GM04503 (cell line): ENCODE measurements at regions not wholly inside any gene's neighbourhood (a gene's known extent, or its start where the extent isn't known, plus 50 kb on each side); places are given as distances from the start of the nearest gene placed in this dataset.
"Not testable (repeated sequence)": the region's sequence is repeated elsewhere in the genome, so short reads cannot be mapped to it uniquely, and the experiment has no call there.

Source experiments
- DNase-seq: peaks from one replicate; pipeline ENCODE4 v3.0.0-alpha.2; 2012; ENCODE audit warnings: low read depth

GRCh38 chr3:70488131-70488530, 175.7 kb upstream of the MDFIC2 start:
- peak; percentile 10 for DNase-seq

DNA sequence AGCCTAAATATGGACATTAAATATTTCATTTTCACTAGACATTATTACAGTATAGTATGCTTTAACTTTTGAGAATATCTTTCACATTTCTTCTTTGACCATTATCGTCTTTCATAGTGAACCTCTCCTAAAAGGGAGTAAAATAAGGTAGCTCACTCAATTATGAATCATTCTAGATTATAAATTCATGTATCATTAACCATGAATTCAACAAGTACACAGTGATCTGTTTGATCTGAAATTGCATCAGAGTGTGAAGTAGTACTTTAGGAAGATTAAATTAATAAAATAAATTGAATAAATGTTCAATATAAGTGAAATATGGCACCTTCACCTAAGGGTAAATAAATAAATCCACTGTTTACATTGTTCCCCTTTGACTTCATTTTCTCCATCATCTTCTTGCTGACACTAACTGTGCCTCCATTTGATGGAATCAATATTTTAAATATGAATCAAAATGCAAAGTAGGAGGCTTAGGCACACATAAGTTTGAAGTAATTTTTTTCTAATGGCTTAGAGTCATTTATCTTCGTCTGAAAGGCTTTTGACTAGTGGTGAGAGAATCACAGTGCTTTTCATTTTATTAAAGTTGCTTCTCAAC, 174.1 kb upstream of the MDFIC2 start:
- DNase-seq = no peak

- DNase-seq = no peak
Observed at GRCh38 chr3:70476174-70476573, 163.7 kb upstream of the MDFIC2 start.

DNA sequence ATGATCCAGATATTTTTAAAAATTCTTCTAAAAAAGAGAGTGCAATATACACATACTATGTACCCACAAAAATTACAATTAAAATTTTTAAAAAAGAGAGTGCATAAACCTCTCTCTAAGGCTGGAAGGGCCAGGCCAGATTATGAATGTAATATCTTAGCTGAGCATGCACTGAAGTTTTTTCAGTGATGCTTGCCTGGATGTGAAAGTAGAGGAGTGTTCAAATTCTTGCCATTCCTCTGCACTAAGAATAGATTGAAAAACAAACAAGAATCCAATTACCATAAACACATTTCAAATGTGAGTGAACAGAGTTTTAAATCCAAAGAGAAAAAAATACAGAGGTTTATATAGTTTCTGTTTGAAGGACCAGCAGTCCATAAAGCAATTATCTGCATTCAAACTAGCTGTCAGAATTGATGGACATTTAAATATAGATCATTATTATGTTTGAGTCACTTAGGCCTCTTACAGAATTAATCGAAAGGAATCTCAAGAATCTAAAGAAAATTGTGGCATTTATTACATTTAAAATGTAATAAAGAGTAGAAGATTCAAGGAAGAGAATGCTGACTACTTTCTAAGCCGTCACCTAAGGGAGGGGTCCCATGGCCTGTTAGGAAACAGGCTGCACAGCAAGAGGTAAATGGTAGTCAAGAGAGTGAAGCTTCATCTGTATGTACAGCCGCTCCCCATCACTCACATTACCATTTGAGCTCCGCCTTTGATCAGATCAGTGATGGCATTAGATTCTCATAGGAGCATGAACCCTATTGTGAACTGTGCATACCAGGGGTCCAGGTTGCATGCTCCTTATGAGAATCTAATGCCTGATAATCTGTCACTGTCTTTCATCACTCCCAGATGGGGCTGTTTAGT, 159.3 kb upstream of the MDFIC2 start:
- DNase-seq = peak; percentile 2

GRCh38 chr3:70466096-70466495, 153.7 kb upstream of the MDFIC2 start:
- DNase-seq = no peak

DNA sequence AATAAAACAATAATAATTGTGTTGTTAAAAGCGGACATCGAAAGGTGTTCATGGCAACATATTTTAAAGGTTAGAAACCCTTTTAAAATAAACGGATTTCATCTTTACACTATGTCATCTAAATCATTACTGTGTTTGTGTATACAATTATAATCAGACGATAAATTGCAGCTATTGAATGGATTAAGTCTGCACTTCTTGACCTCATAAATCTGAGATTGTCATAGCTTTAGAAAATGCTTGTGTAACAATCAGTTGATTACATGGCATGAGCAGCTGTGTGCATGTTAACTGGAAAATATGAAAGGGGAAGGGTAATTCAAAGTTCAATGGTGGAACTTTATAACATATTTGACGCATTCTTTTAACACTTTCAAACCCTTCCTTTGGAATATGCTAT, 152.4 kb upstream of the MDFIC2 start:
- no peak for DNase-seq

DNA sequence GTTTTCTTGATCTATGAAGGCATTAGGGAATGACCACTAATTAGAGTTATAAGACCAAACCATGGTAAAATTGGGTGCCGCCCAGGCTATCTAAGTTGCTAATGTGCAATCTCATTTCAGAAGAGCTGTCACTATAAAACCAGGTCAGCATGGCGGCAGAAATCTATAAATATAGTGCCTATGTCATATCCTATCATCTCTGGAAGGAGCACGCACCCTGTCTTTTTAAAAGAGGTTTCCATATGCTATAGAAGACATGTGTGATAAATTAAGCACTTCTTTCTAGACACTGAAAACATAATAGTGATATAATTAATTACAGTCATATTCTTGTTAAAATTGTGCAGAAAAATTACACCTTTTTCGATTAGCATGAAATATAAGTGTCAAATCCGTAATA, 152.0 kb upstream of the MDFIC2 start:
- DNase-seq = no peak

DNA sequence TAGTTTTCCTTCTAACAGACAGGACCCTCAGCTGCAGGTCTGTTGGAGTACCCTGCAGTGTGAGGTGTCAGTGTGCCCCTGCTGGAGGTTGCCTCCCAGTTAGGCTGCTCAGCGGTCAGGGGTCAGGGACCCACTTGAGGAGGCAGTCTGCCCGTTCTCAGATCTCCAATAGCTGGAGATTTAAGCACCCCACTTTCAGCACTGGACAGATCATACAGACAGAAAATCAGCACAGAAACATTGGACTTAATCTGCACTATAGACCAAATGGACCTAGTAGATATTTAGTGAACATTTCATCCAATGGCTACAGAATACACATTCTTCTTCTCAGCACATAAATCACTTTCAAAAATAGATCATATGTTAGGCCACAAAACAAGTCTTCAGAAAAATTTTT, 137.8 kb upstream of the MDFIC2 start:
- not testable (repeated sequence) for DNase-seq

- DNase-seq = not testable (repeated sequence)
Observed at GRCh38 chr3:70435422-70435821, 123.0 kb upstream of the MDFIC2 start.

DNA sequence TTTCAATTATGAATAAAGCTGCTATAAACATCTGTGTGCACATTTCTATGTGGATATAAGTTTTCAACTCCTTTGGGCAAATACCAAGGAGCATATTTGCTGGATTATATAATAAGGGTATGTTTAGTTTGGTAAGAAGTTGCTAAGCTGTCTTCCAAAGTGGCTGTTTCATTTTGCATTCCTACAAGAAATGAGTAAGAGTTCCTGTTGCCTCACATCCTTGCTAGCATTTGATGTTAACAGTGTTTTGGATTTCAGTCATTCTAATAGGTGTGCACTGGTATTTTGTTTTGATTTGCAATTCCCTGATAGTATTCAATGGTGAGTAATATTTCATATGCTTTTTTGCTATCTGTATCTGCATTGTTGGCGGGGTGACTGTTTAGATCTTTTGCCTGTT, 120.7 kb upstream of the MDFIC2 start:
- DNase-seq = no peak

DNA sequence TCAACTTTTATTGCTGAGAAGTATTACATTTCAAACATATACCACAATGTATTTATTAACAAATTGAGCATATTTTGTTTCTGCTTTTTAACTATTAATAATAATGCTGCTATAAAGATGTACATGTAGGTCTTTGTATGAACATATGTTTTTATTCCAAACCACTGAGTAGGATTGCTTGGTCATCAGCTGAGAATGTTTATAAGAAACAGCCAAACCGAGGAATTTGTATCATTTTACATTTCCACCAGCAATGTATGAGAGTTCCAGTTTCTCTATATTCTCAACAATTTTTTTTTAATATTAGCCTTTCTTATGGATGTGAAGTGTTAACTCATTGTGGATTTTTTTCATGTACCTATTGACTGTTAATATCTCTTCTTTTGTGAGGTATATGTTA, 119.5 kb upstream of the MDFIC2 start:
- no peak for DNase-seq

DNA sequence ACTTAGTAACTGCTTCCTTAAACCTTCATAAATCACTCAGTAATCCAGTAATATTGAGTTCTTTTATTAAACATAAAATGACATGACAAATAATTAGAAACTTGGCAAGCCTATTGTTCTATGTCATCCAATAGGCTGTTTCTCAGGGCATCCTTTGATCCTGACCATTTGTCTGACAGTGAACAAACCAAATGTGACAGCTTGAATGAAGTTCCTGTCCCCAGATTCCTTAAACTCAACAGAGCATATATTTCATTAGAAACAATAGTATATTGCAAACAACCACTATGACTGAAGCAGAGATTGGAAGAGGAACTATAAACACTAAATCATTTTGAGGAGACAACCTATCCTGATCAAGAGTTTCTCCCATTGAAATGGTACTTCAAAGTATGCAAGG, 113.6 kb upstream of the MDFIC2 start:
- DNase-seq = no peak

DNA sequence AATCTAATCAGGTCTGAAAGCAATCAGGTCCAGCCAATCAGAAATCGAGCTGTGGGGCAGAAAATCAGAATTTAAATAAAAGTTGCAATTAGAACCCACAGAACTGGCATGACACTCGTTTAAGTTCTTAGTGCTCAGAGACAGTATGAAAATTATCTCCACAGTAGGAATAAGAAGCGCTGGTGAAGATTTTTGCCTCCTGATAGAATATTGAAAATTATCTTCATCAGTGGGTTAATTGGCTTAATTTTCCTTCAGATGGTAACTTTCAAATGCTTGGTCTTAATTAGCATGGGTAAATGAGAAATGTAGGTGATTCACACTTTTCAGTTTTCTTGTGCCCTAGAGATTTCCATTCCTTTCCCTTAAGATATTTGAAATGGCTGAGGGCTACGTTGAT, 109.1 kb upstream of the MDFIC2 start:
- DNase-seq = no peak

- DNase-seq = no peak
Observed at GRCh38 chr3:70409018-70409417, 96.6 kb upstream of the MDFIC2 start.

GRCh38 chr3:70400194-70400593, 87.8 kb upstream of the MDFIC2 start:
- DNase-seq = no peak

GRCh38 chr3:70393881-70394612, 81.6 kb upstream of the MDFIC2 start:
- no peak for DNase-seq

- no peak for DNase-seq
Observed at GRCh38 chr3:70392227-70392626, 79.8 kb upstream of the MDFIC2 start.

GRCh38 chr3:70387889-70388288, 75.5 kb upstream of the MDFIC2 start:
- no peak for DNase-seq

DNA sequence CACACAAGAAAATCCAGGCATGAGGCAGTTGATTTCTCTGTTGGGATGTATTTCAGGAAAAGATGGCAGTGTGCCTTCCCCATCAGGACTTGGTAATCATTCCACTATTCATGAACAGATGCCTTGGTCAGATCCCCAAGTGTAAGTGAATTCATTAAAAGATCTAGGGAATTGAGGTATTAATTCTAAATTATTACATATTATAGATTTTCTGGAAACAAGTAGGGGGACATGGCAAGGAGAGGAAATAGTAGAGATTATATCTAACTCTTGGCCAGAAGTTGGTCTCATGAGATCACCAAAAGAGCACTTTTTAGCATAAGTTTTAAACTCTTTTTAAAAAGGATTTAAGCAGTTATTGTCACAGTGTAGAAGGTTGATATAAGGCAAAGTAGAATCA, 74.4 kb upstream of the MDFIC2 start:
- DNase-seq = no peak

DNA sequence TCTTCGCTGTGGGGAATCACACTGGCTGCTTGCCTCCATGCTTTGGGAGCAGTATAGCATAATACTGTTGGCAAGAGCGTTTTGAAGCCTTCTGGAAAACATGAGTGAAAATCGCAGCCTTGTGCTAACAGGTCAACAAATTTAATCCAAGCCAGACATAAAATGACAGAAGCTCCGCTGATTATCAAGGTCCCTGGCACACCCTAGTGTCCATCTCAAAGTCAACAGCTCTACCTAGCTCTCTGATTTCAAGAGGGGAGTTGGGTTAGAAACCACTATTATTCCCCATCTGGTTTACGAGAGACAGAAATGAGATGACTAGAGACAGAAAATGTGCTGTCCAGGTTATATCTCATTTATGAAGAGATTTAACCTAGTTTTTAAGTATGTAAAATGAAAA, 73.6 kb upstream of the MDFIC2 start:
- DNase-seq = no peak

- DNase-seq = no peak
Observed at GRCh38 chr3:70383360-70383831, 71.0 kb upstream of the MDFIC2 start.

DNA sequence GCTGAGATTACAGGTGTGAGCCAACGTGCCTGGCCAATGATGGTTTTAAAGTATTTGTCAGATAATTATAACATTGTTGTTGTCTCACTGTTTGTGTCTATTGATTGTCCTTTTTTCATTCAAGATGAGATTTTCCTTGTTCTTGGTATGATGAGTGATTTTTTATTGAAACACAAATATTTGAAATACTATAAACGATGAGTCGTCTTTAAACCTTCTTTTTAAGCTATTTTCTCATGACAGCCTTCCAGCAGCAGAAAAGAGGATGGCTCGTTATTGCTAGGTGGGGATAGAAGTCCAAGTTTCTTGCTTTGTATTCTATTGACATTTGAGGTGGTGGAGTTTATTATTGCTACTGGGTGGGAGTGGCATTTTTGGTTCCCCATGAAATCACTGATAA, 61.7 kb upstream of the MDFIC2 start:
- no peak for DNase-seq
